GM06990 (cell line): ENCODE measurements at regions not wholly inside any gene's neighbourhood (a gene's known extent, or its start where the extent isn't known, plus 50 kb on each side); places are given as distances from the start of the nearest gene placed in this dataset.

Experiments used
- DNase-seq: peaks from one replicate; pipeline ENCODE4 v3.0.0-alpha.2; 2011; ENCODE audit not compliant: insufficient read length; ENCODE audit errors: extremely low read depth
- H3K27me3 ChIP-seq: replicated peaks from 2 replicates; pipeline ENCODE4 v1.6.0; 2011; ENCODE audit warnings: low read length; ENCODE audit not compliant: control insufficient read depth, insufficient read depth
- H3K36me3 ChIP-seq: 2 replicates; pipeline ENCODE4 v1.5.1; 2011; ENCODE audit warnings: low read length; ENCODE audit not compliant: control insufficient read depth, insufficient read depth
- H3K4me3 ChIP-seq: replicated peaks from 2 replicates; pipeline ENCODE4 v1.5.1; 2011; ENCODE audit warnings: low read depth, mild to moderate bottlenecking, control low read depth, low read length
- TF ChIP-seq, protein P1 (sequence below): IDR thresholded peaks from 2 replicates; pipeline ENCODE4 v1.5.1; 2011; ENCODE audit warnings: low read length, control low read depth, mild to moderate bottlenecking, inconsistent platforms; ENCODE audit not compliant: insufficient read depth, poor library complexity, severe bottlenecking

DNA sequence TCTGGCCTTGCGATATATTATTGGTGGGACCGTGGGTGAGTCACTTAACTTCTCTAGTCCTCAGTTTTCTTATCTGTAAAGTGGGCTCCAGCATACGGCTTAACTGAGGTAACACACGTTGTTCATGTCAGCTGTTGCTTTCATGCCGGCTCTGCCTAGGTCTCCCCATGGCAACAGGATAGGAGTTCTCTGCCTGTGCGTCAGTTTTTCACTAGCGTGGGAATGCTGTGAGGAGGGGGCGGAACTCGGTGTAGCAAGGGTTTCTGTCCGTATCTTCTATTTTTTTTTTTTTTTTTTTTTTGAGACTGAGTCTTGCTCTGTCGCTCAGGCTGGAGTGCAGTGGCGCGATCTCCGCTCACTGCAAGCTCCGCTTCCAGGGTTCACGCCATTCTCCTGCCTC lies 758.5 kb upstream of the RBFOX1 start:
- Histone ChIP-seq H3K4me3 (no peak overlapping the region), H3K27me3 (no peaks in the 10 kb centered on the region), H3K36me3 (no peaks in the 10 kb centered on the region)
- no peak for DNase-seq
- TF ChIP-seq, protein P1, sequence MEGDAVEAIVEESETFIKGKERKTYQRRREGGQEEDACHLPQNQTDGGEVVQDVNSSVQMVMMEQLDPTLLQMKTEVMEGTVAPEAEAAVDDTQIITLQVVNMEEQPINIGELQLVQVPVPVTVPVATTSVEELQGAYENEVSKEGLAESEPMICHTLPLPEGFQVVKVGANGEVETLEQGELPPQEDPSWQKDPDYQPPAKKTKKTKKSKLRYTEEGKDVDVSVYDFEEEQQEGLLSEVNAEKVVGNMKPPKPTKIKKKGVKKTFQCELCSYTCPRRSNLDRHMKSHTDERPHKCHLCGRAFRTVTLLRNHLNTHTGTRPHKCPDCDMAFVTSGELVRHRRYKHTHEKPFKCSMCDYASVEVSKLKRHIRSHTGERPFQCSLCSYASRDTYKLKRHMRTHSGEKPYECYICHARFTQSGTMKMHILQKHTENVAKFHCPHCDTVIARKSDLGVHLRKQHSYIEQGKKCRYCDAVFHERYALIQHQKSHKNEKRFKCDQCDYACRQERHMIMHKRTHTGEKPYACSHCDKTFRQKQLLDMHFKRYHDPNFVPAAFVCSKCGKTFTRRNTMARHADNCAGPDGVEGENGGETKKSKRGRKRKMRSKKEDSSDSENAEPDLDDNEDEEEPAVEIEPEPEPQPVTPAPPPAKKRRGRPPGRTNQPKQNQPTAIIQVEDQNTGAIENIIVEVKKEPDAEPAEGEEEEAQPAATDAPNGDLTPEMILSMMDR, result no peak

DNA sequence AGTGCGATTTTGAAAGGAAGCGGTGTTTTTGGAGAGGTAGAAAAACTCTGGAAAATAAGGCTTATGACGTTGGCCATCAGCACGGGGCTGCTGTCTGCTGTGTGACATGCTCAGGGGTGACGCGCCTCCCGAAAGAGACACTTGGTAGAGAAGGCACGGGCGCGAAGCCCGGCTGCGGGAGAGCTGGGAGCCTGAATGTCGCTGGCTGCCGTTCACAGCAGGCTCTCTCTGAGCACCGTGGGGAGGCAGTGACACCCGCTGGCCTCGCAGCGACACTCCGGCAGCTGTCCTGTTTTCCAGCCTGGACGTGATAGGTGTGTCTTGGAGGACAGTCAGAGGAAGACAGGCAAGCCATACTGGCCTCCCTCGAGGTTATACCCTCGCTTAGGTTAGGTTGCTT lies 759.1 kb upstream of the RBFOX1 start:
- DNase-seq, result no peak
- Histone ChIP-seq H3K36me3 (no peaks in the 10 kb centered on the region), H3K27me3 (no peaks in the 10 kb centered on the region), H3K4me3 (no peak overlapping the region)
- TF ChIP-seq, protein P1, result no peak

DNA sequence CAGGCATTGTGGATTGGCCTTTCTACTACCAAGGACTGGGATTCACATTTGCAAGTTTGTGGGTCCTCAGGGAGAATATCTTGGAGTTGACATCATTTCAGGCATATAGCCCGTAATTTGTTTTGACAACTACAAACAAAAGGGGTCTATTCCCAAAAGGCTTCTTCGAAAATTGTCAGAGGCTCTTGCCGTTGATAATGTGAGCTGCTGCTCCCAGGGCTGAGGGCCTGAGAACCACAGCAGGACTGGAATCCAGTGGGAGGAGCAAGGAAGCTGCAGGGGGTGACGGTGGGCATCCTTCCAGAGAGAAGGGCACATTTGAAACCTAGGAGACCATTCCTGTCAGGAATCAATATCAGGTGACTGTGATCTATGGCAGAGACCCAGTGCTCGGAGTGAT lies 761.6 kb upstream of the RBFOX1 start:
- no peak overlapping the region for H3K4me3 ChIP-seq
- TF ChIP-seq, protein P1, result no peak

DNA sequence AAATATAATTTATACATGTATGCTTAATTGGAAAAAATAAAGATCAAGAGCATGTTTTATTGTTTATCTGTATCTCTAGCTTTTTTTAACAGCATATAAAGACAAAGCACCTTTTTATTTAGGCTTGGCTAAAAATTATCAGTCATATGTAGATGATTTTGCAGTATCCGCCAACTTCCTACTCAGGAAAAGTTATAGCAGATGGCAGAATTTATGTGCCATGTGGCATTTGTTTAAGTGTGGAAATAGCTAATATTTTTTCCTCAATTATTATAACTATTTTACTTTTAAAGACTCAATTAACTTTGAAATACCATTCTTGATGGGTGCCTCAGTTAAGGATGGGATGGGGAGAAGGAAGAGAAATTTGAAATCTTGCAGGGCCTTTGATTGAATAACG lies 762.1 kb upstream of the RBFOX1 start:
- TF ChIP-seq, protein P1, result no peak
- Histone ChIP-seq H3K27me3 (no peaks in the 10 kb centered on the region), H3K36me3 (no peaks in the 10 kb centered on the region), H3K4me3 (no peak overlapping the region)
- DNase-seq, result no peak

More for the DNA sequence above, 761.6 kb upstream of the RBFOX1 start:
- H3K36me3 ChIP-seq, result no peaks in the 10 kb centered on the region
- no peaks in the 10 kb centered on the region for H3K27me3 ChIP-seq
- no peak for DNase-seq

DNA sequence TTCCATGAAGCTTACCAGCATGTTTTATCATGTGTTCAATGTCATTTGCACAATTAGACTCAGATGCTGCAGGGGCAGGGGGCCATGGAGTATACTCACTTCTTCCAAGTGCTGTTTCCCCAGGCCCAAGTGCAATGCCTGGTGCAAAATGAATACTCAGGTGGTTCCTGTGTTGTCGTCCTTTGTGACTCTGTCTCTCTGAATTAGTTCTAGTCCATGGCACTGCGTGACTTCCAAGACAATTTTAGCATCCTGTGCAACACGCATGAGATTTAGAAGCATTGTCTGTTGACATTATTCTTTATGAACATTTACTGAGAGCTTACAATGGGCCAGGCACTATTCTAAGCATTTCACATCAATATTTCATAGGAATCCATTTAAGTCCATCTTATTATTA lies 769.7 kb upstream of the RBFOX1 start:
- DNase-seq, result no peak
- TF ChIP-seq, protein P1, result no peak
- Histone ChIP-seq H3K27me3 (no peaks in the 10 kb centered on the region), H3K4me3 (no peak overlapping the region), H3K36me3 (no peaks in the 10 kb centered on the region)
